Ascending aorta (tissue), 2 donors: ENCODE measurements at regions not wholly inside any gene's neighbourhood (a gene's known extent, or its start where the extent isn't known, plus 50 kb on each side); places are given as distances from the start of the nearest gene placed in this dataset.

ENCODE experiments used
- DNase-seq, 2 donors: peaks; one replicate each; pipeline ENCODE4 v3.0.0-alpha.2; 2019; ENCODE audit warnings: low spot score in 2 of 2
- H3K27ac ChIP-seq, 2 donors: fragments of 200-600 bp; sonication (generic); one replicate each; pipeline ENCODE4 v1.5.1; 2016 to 2017; ENCODE audit warnings: mild to moderate bottlenecking in 1 of 2
- H3K27me3 ChIP-seq: fragments of 200-600 bp; sonication (generic); one replicate; pipeline ENCODE4 v1.5.1; 2017
- H3K36me3 ChIP-seq, 2 donors: fragments of 200-600 bp; sonication (generic); one replicate each; pipeline ENCODE4 v1.5.1; 2016
- H3K4me1 ChIP-seq, 2 donors: fragments of 200-600 bp; sonication (generic); one replicate each; pipeline ENCODE4 v1.5.1; 2016 to 2017; ENCODE audit warnings: mild to moderate bottlenecking in 1 of 2
- H3K4me3 ChIP-seq, 2 donors: fragments of 200-600 bp; sonication (generic); one replicate each; pipeline ENCODE4 v1.5.1; 2016 to 2017; ENCODE audit warnings: mild to moderate bottlenecking in 1 of 2
- H3K9me3 ChIP-seq, 2 donors: fragments of 200-600 bp; sonication (generic); one replicate each; pipeline ENCODE4 v1.5.1; 2016
- CTCF ChIP-seq, 3 experiments: fragments of 200-600 bp in 2 of 3; fragments of 450-650 bp in 1 of 3; sonication (generic) in 2 of 3; IDR thresholded peaks; one replicate each; pipeline ENCODE4 v1.5.1; 2016 to 2019; ENCODE audit warnings: antibody characterized with exemption in 3 of 3, mild to moderate bottlenecking in 1 of 3, moderate library complexity in 1 of 3
- intact Hi-C: fragments of 100-400 bp; cut with DNase I; formaldehyde crosslinking; loops from one replicate; pipeline ENCODE4 v1.15.1; 2023

GRCh38 chr12:115758877-115759620 lies 518.4 kb downstream of the MED13L start:
- no peak overlapping the region for H3K4me3 ChIP-seq
- intact Hi-C loops, result no loop called here
- no peak for TF ChIP-seq CTCF (IDR thresholded peaks at IDR 0.05)
- no peaks in the 10 kb centered on the region for H3K9me3 ChIP-seq
- H3K4me1 ChIP-seq, result no peaks in the 10 kb centered on the region
- no peaks in the 10 kb centered on the region for H3K36me3 ChIP-seq
- H3K27ac ChIP-seq, result no peak overlapping the region
- H3K27me3 ChIP-seq, result no peaks in the 10 kb centered on the region
- no peak for DNase-seq

GRCh38 chr12:115758183-115758582 lies 519.3 kb downstream of the MED13L start:
- Histone ChIP-seq H3K27me3 (no peaks in the 10 kb centered on the region), H3K27ac (no peak overlapping the region), H3K4me3 (no peak overlapping the region), H3K4me1 (no peaks in the 10 kb centered on the region), H3K9me3 (no peaks in the 10 kb centered on the region), H3K36me3 (no peaks in the 10 kb centered on the region)
- intact Hi-C loops, result no loop called here
- TF ChIP-seq CTCF (IDR thresholded peaks at IDR 0.05), result no peak
- DNase-seq, result no peak

GRCh38 chr12:115756804-115757203 lies 520.7 kb downstream of the MED13L start:
- Histone ChIP-seq H3K9me3 (no peaks in the 10 kb centered on the region), H3K4me1 (no peaks in the 10 kb centered on the region), H3K4me3 (no peak overlapping the region), H3K27ac (no peak overlapping the region), H3K36me3 (no peaks in the 10 kb centered on the region), H3K27me3 (no peaks in the 10 kb centered on the region)
- intact Hi-C loops, result no loop called here
- no peak for DNase-seq
- TF ChIP-seq CTCF (IDR thresholded peaks at IDR 0.05), result no peak

GRCh38 chr12:115756271-115756670 lies 521.2 kb downstream of the MED13L start:
- Histone ChIP-seq H3K4me1 (no peaks in the 10 kb centered on the region), H3K27ac (no peak overlapping the region), H3K9me3 (no peaks in the 10 kb centered on the region), H3K36me3 (no peaks in the 10 kb centered on the region), H3K4me3 (no peak overlapping the region), H3K27me3 (no peaks in the 10 kb centered on the region)
- intact Hi-C loops, result no loop called here
- no peak for TF ChIP-seq CTCF (IDR thresholded peaks at IDR 0.05)
- no peak for DNase-seq

- intact Hi-C loops, result no loop called here
- H3K4me3 ChIP-seq, result no peak overlapping the region
- no peak for TF ChIP-seq CTCF (IDR thresholded peaks at IDR 0.05)
Observed at GRCh38 chr12:115755725-115756085, 521.8 kb downstream of the MED13L start.

More at GRCh38 chr12:115755725-115756085, 521.8 kb downstream of the MED13L start:
- Histone ChIP-seq H3K27me3 (no peaks in the 10 kb centered on the region), H3K4me1 (no peaks in the 10 kb centered on the region), H3K27ac (no peak overlapping the region), H3K36me3 (no peaks in the 10 kb centered on the region), H3K9me3 (no peaks in the 10 kb centered on the region)
- DNase-seq, result no peak
